GM19372 (cell line): ENCODE measurements at regions not wholly inside any gene's neighbourhood (a gene's known extent, or its start where the extent isn't known, plus 50 kb on each side); places are given as distances from the start of the nearest gene placed in this dataset.

ENCODE experiments used
- ATAC-seq: cut with Tn5 transposase; IDR thresholded peaks from one replicate; pipeline ENCODE4 v1.9.1; 2021; ENCODE audit warnings: mild to moderate bottlenecking, low read depth, moderate library complexity; ENCODE audit not compliant: unreplicated experiment

GRCh38 chr11:42544726-42545125 lies 767.1 kb upstream of the API5 start:
- no peak for ATAC-seq

- ATAC-seq: no peak
These were observed 765.8 kb upstream of the API5 start for GRCh38 chr11:42545954-42546353.

DNA sequence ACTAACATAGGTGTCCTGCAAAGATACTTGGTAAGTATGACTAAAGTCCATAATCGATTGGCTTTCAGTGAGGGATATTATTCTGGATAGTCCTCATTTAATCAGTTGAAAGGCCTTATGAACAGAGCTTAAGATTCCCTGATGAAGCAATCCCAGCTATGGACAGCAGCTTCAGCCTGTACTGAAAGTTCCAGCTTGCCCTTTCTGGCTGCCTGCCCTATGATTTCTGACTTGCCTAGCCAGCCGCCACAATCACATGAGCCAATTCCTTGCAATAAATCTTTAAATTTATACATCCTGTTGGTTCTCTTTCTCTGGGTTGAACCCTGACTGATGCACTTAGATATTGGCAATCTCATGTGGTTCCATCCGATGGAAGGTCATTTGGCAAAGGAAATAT lies 759.0 kb upstream of the API5 start:
- ATAC-seq: no peak

DNA sequence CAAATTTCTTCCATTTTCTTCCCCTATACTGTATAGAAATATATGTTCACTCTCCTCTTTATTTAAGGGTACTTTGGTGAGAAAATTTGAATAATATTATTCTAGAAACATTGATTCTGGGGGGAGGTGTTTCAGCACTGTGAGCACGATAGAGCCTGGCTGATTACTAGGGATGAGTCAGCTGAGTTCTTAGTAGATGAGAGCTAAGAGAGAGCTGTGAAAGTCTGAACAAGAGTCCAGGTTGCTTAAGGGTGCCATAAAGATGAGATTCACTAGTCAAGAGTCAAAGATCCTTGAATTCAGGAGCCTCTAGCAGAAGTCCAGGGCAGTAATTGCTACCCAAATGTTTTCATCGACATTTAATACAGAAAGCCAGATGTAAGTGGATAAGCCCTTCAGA lies 756.6 kb upstream of the API5 start:
- ATAC-seq: no peak

DNA sequence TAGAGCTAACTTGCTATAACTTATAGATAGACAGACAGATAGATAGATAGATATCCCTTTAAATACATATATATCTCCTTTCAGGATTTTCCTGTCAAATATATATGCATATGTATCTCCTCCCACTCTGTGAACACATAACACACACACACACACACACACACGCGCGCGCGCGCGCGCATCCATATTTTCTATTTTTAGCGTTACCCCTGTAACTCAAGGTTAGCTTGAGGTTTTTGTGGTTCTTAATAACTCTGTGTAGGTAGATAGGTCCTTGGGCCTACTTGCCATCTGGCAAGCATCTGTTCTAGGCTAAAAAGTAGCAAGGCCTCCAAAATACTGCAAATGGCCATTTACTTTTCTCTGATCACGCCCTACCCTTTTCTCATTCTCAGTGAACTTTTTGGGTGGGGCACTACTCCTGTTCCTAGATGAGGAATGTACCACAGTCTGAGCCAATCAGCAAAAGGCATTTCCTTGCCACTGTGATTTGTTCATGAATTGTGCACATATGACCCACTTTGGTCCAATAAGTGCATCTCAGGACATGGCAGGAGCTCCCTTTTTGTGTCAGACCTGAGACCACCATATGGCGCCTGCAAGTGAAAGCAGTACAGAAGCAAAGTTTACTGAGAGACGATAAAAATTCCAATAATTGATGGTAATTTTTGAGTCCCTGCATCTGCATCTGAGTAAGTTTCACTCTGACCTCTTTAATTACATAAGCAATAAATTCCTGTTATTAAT lies 740.5 kb upstream of the API5 start:
- no peak for ATAC-seq

GRCh38 chr11:42571878-42572610 lies 739.8 kb upstream of the API5 start:
- ATAC-seq: no peak

DNA sequence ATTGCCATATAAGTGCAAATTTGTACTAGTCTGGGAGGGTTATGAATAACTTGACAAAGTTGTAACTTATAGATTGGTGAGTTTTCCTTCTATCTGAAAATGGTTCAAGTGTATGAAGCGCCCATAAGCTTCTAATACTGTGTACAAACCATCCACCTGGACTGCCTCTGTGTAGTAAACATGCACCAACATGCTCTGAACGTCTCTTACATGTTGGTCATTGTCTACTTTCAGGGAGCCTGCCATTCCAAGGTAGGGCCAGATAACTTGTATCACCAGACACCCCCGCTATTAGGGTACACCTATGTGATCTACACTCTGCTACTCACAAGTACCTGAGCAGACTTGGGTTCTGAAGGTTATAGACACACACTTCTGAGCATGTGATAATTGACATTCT lies 735.5 kb upstream of the API5 start:
- no peak for ATAC-seq

DNA sequence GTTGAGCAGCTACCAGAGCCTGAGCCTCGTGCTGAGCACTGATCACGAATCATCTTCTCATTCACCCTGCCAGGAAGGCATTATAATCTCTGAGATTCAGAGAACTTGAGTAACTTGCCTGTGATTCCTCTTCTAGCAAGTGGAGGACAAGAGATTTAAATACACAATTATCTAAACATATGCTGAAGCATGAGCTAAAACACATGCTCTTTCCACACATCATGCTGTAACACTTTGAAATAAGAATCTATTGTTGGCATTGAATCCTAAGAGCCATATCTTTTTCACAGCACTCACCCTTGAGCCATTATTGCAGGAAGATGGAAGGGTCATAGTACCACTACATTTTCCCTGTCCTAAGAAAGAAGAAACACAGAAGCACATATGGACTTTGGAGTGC lies 722.5 kb upstream of the API5 start:
- ATAC-seq: no peak

- no peak for ATAC-seq
These were observed 720.0 kb upstream of the API5 start for GRCh38 chr11:42591841-42592240.

DNA sequence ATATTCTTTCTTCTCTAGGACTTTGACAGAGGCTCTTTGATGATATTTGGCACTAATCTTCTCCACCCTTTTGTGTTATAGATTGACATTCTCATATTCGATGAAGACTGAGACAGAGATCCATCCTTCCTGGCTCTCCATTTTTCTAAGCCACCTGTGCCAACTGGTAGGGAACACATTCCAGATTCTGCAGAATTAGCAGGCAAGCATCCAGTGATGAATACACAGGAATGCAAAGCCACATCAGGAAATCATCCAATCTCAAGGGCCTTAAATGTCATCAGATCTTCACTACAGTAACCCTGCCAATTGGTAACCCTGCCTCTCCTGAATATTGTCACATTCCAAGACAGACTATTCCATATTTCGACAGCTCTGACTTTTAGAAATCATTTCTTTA lies 718.4 kb upstream of the API5 start:
- no peak for ATAC-seq

DNA sequence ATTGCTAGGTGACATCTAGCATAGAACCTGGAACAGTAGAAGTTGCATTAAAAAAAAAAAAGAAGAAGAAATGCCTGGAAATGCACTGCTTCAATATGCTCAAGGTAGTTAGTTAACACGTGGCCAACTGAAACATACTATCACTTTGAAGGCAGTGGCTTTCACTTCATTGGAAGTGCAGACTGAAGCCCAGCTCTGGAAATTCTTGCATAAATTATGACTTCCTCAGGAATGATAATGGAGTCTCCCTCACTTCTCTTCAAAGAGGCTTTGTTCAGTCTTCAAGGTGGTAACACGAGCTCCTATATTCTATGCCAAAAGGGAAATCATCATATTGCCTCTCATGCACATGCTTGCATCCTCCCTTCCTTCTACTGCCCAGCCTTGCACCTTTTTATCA lies 715.9 kb upstream of the API5 start:
- no peak for ATAC-seq

GRCh38 chr11:42596576-42597145 lies 715.1 kb upstream of the API5 start:
- ATAC-seq: no peak

DNA sequence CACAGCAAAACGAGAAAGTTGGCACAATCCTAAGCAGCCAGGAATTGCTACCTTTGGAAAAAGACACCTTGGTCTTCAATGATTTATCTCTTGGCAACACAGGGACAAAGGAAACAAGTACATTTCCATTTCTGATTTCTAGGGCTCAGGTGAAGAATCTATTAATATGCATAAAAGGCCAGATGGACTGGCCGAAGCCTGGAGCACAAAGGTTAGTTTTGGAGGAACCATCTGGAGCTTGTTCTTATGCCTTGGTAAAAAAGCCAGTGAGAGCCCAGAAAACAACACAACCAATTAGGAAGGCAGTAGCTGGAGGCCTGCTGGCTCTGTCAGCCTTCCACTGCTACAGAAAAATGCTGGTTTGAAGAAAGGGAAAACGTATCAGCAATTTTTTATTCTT lies 713.5 kb upstream of the API5 start:
- no peak for ATAC-seq

GRCh38 chr11:42620796-42621195 lies 691.0 kb upstream of the API5 start:
- ATAC-seq: no peak

DNA sequence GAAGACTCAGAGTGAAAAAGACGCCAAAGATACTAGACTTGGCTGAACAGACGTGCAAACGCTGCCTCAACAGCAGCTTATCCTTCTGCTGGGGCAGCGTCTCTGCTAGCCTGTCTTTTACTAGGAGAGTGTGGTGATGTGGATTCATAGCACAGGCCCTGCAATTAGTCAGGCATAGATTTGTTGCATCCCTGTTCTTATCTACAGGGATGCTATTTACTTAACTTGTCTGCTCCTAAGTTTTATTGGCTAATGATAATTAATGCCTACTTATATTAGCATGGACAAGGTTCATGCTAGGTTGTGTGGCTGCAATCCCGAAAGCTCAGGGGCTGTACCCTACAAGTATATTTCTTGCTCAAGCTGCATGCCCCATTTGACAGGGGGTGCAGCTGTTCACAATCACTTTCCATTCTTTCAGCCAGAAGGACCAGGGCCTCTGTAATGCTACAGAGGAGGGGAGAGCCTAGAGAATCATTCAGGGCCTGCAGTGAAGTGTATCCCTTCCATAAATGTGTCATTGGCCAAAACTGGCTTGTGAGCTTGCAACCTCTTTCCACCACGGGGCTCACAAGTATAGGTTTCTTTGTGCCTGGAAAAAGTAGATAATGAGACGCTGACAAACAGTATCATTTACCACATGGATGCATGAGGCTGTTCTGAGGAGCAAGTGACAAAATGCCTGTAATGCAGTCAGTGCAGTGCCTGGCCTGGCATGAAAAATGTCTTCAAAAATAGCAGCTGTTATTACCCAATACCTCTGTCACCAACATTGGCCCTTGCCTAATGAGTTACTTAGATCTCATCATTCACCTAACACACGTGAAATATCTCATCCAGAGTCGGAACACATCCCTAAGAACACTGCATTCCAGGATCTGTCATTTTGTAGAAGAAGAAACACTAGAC lies 685.8 kb upstream of the API5 start:
- ATAC-seq: no peak

- ATAC-seq: no peak
These were observed 680.5 kb upstream of the API5 start for GRCh38 chr11:42631220-42631843.

- ATAC-seq: no peak
These were observed 664.8 kb upstream of the API5 start for GRCh38 chr11:42646959-42647358.

- no peak for ATAC-seq
These were observed 663.8 kb upstream of the API5 start for GRCh38 chr11:42647993-42648392.

- ATAC-seq: no peak
These were observed 660.2 kb upstream of the API5 start for GRCh38 chr11:42651621-42652020.

DNA sequence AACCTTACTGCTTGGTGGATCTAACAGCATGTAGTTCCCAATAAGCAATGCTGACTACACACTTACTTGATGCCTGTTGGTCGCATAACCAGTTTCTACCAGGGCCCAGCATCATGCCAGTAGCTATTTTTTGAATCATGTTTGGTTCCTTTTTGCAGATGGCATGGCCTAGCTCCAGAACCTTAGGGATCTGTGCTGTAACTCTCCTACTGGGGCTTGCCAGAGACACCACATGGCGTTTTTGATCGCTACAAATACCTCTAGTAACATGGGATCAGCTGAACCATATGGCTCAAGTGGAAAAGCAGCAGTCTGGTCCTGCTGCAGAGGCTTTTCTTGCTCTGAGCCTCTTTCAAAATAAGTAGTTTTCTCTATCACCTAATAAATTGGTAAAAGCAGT lies 654.6 kb upstream of the API5 start:
- no peak for ATAC-seq
